Smooth muscle cell (in vitro differentiated cells): ENCODE measurements at regions not wholly inside any gene's neighbourhood (a gene's known extent, or its start where the extent isn't known, plus 50 kb on each side); places are given as distances from the start of the nearest gene placed in this dataset.
A peak's percentile ranks its signal among the peaks of the same experiment; 100 is the strongest.

ENCODE experiments used
- DNase-seq: peaks from one replicate; lab custom pipeline; 2025; ENCODE audit not compliant: unreplicated experiment; lab: John Stamatoyannopoulos, UW
- H2AFZ ChIP-seq: fragments of 200-600 bp; sonication (generic); 2 replicates; pipeline ENCODE4 v1.6.0; 2016; ENCODE audit warnings: antibody characterized with exemption, low read depth, mild to moderate bottlenecking
- H3F3A ChIP-seq: fragments of 200-600 bp; sonication (generic); 2 replicates; pipeline ENCODE4 v1.6.0; 2017; ENCODE audit warnings: antibody characterized with exemption, low read depth
- H3K27ac ChIP-seq: fragments of 200-600 bp; sonication (generic); 2 replicates; pipeline ENCODE4 v1.5.1; 2016; ENCODE audit warnings: low read depth, mild to moderate bottlenecking
- H3K27me3 ChIP-seq: fragments of 200-600 bp; sonication (generic); 2 replicates; pipeline ENCODE4 v1.6.1; 2016; ENCODE audit warnings: low read depth, mild to moderate bottlenecking
- H3K36me3 ChIP-seq: fragments of 200-600 bp; sonication (generic); 2 replicates; pipeline ENCODE4 v1.5.1; 2016; ENCODE audit warnings: low read depth
- H3K4me1 ChIP-seq: fragments of 200-600 bp; sonication (generic); 2 replicates; pipeline ENCODE4 v1.5.1; 2016; ENCODE audit warnings: low read depth
- H3K4me2 ChIP-seq: fragments of 200-600 bp; sonication (generic); 2 replicates; pipeline ENCODE4 v1.6.0; 2016; ENCODE audit warnings: mild to moderate bottlenecking
- H3K4me3 ChIP-seq: fragments of 200-600 bp; sonication (generic); 2 replicates; pipeline ENCODE4 v1.5.1; 2016; ENCODE audit warnings: mild to moderate bottlenecking
- H3K79me2 ChIP-seq: fragments of 200-600 bp; sonication (generic); 2 replicates; pipeline ENCODE4 v1.6.0; 2016; ENCODE audit warnings: low read depth, mild to moderate bottlenecking
- H3K9ac ChIP-seq: fragments of 200-600 bp; sonication (generic); 2 replicates; pipeline ENCODE4 v1.6.0; 2016; ENCODE audit warnings: low read depth
- H3K9me3 ChIP-seq: fragments of 200-600 bp; sonication (generic); replicated peaks from 2 replicates; pipeline ENCODE4 v1.5.1; 2016; ENCODE audit warnings: low read depth
- H4K20me1 ChIP-seq: fragments of 200-600 bp; sonication (generic); 2 replicates; pipeline ENCODE4 v1.6.0; 2016; ENCODE audit warnings: low read depth
- WGBS: methylation state at CpG from one replicate; pipeline ENCODE4 v1.1.7; 2016; ENCODE audit warnings: low lambda C conversion rate; 5-methylcytosine and 5-hydroxymethylcytosine counted together
- TF ChIP-seq, protein P1 (sequence below): fragments of 200-600 bp; sonication (generic); IDR thresholded peaks from 2 replicates; pipeline ENCODE4 v1.5.1; 2017; ENCODE audit warnings: borderline replicate concordance, mild to moderate bottlenecking, antibody characterized with exemption; ENCODE audit not compliant: insufficient read depth, poor library complexity, severe bottlenecking

- H3K79me2 ChIP-seq: no peaks in the 10 kb centered on the region
- TF ChIP-seq, protein P1, sequence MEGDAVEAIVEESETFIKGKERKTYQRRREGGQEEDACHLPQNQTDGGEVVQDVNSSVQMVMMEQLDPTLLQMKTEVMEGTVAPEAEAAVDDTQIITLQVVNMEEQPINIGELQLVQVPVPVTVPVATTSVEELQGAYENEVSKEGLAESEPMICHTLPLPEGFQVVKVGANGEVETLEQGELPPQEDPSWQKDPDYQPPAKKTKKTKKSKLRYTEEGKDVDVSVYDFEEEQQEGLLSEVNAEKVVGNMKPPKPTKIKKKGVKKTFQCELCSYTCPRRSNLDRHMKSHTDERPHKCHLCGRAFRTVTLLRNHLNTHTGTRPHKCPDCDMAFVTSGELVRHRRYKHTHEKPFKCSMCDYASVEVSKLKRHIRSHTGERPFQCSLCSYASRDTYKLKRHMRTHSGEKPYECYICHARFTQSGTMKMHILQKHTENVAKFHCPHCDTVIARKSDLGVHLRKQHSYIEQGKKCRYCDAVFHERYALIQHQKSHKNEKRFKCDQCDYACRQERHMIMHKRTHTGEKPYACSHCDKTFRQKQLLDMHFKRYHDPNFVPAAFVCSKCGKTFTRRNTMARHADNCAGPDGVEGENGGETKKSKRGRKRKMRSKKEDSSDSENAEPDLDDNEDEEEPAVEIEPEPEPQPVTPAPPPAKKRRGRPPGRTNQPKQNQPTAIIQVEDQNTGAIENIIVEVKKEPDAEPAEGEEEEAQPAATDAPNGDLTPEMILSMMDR: no peak
- no peak overlapping the region for H3K27ac ChIP-seq
- DNase-seq: no peak
- H3K36me3 ChIP-seq: no peaks in the 10 kb centered on the region
- no peaks in the 10 kb centered on the region for H3K4me1 ChIP-seq
- H3K4me2 ChIP-seq: no peak overlapping the region
- H3K4me3 ChIP-seq: no peak overlapping the region
- H3K27me3 ChIP-seq: no peaks in the 10 kb centered on the region
- H3K9me3 ChIP-seq: no peaks in the 10 kb centered on the region
- 96% methylated on average over 32 of the region's 32 CpGs for WGBS
- H2AFZ ChIP-seq: no peak overlapping the region
- H3K9ac ChIP-seq: no peak overlapping the region
- no peaks in the 10 kb centered on the region for H3F3A ChIP-seq
- no peaks in the 10 kb centered on the region for H4K20me1 ChIP-seq
These were observed 487.0 kb downstream of the TRAM1L1 start for GRCh38 chr4:116598155-116598979.

DNA sequence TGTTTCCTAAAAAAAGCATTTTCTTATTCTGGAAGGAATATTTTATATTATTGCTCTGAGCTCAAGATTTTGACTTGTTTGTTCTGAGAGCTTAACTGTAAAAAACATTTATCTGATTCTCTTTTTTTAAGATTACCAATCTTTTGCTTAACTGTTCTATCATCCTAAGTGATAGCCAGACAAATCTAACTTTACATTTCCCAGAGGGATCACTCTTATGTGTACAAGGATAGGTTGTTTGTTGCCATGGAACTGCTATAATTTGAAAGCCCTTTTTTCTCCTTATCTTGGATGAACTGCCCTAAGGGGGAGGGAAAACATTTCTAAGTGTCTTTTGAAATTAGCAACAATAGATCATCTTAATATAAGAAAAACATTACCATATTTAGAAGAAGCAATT lies 494.7 kb downstream of the TRAM1L1 start:
- no peak overlapping the region for H3K9ac ChIP-seq

DNA sequence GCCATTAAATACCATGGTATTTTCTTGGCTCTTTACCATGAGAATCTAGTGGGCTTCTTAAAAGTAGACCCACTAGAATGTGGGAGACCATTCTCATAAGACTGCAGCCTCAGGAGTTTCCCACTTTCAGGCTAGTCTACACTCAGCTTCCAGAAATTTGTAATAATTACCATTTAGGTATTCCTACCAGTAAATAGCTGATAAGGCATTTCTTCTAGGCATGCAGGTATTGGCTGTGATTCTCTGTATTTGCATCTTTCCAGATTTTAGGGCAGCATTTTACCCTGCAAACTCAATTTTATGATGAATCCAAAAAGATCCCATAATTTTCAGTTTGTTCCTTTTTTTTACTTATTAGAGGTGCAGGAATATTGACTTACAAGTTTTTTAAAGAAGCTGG lies 496.6 kb downstream of the TRAM1L1 start:
- Histone ChIP-seq H3K79me2 (no peaks in the 10 kb centered on the region), H3K36me3 (no peaks in the 10 kb centered on the region), H3K27ac (no peak overlapping the region), H3K4me2 (no peak overlapping the region), H2AFZ (no peak overlapping the region), H3K9ac (no peak overlapping the region), H3K4me3 (no peak overlapping the region), H3F3A (no peaks in the 10 kb centered on the region), H4K20me1 (no peaks in the 10 kb centered on the region), H3K27me3 (no peaks in the 10 kb centered on the region), H3K4me1 (peaks cover 5% of the 10 kb centered on the region), H3K9me3 (no peaks in the 10 kb centered on the region)
- no peak for DNase-seq
- TF ChIP-seq, protein P1: no peak

More for the DNA sequence above, 494.7 kb downstream of the TRAM1L1 start:
- no peak overlapping the region for H3K27ac ChIP-seq
- H3K9me3 ChIP-seq: no peaks in the 10 kb centered on the region
- no peak for DNase-seq
- H3F3A ChIP-seq: no peaks in the 10 kb centered on the region
- peak overlapping the region; percentile 41 for H2AFZ ChIP-seq
- H3K79me2 ChIP-seq: no peaks in the 10 kb centered on the region
- no peaks in the 10 kb centered on the region for H3K27me3 ChIP-seq
- TF ChIP-seq, protein P1: no peak
- H3K4me3 ChIP-seq: no peak overlapping the region
- no peak overlapping the region for H3K4me2 ChIP-seq
- H3K36me3 ChIP-seq: no peaks in the 10 kb centered on the region
- H3K4me1 ChIP-seq: peaks cover 5% of the 10 kb centered on the region
- H4K20me1 ChIP-seq: no peaks in the 10 kb centered on the region

DNA sequence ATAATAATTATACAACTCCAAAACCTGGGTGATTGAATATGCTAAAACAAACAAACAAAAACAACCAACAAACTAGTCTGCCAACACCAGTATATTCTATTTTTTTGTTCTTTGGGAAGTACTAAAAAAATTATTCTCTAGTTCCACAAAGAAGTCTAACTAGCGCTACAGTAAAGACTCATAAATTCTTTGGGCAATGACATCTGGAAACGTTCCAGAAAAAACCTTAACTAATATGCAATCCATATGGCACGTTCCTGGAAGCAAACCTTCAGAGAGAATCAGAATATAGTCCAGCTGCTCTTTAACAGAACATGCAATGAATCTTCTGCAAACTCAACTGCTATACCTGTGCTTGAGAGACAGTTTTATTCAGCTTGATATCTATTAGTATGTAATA lies 500.1 kb downstream of the TRAM1L1 start:
- no peaks in the 10 kb centered on the region for H4K20me1 ChIP-seq
- H3K9me3 ChIP-seq: no peaks in the 10 kb centered on the region
- no peaks in the 10 kb centered on the region for H3K27me3 ChIP-seq
- no peaks in the 10 kb centered on the region for H3K79me2 ChIP-seq
- TF ChIP-seq, protein P1: no peak
- no peak overlapping the region for H2AFZ ChIP-seq
- H3K27ac ChIP-seq: no peak overlapping the region
- H3K4me1 ChIP-seq: no peaks in the 10 kb centered on the region
- no peaks in the 10 kb centered on the region for H3F3A ChIP-seq
- 60% methylated on average over 3 of the region's 3 CpGs for WGBS
- no peaks in the 10 kb centered on the region for H3K36me3 ChIP-seq
- no peak for DNase-seq
- no peak overlapping the region for H3K9ac ChIP-seq
- no peak overlapping the region for H3K4me3 ChIP-seq
- H3K4me2 ChIP-seq: no peak overlapping the region
